ENCODE measurements at regions not wholly inside any gene's neighbourhood (a gene's known extent, or its start where the extent isn't known, plus 50 kb on each side); places are given as distances from the start of the nearest gene placed in this dataset.
"Not testable (repeated sequence)": the region's sequence is repeated elsewhere in the genome, so short reads cannot be mapped to it uniquely, and the experiment has no call there.

GRCh38 chr3:75248974-75249373, 415.2 kb upstream of the FRG2C start:
- DNase-seq, result no peak

GRCh38 chr3:75254685-75255084, 409.4 kb upstream of the FRG2C start:
- DNase-seq, result no peak

GRCh38 chr3:75258825-75259683, 405.1 kb upstream of the FRG2C start:
- not testable (repeated sequence) for DNase-seq

GRCh38 chr3:75260975-75261374, 403.2 kb upstream of the FRG2C start:
- DNase-seq, result not testable (repeated sequence)

- no peak for DNase-seq
These were observed 401.5 kb upstream of the FRG2C start for GRCh38 chr3:75262661-75263060.

GRCh38 chr3:75265897-75266296, 398.2 kb upstream of the FRG2C start:
- DNase-seq, result no peak

- not testable (repeated sequence) for DNase-seq
These were observed 395.6 kb upstream of the FRG2C start for GRCh38 chr3:75268576-75268975.

- DNase-seq, result not testable (repeated sequence)
These were observed 391.9 kb upstream of the FRG2C start for GRCh38 chr3:75272237-75272636.

- no peak for DNase-seq
These were observed 391.4 kb upstream of the FRG2C start for GRCh38 chr3:75272691-75273090.

GRCh38 chr3:75285531-75286148, 378.5 kb upstream of the FRG2C start:
- not testable (repeated sequence) for DNase-seq

- DNase-seq, result not testable (repeated sequence)
These were observed 375.1 kb upstream of the FRG2C start for GRCh38 chr3:75288972-75289574.

GRCh38 chr3:75294124-75294523, 370.0 kb upstream of the FRG2C start:
- no peak for DNase-seq

- DNase-seq, result no peak
These were observed 369.1 kb upstream of the FRG2C start for GRCh38 chr3:75295013-75295412.

GRCh38 chr3:75296858-75297257, 367.3 kb upstream of the FRG2C start:
- no peak for DNase-seq

GRCh38 chr3:75300606-75301005, 363.5 kb upstream of the FRG2C start:
- DNase-seq, result no peak

GRCh38 chr3:75301050-75301449, 363.1 kb upstream of the FRG2C start:
- DNase-seq, result not testable (repeated sequence)

- no peak for DNase-seq
These were observed 360.4 kb upstream of the FRG2C start for GRCh38 chr3:75303741-75304140.

- no peak for DNase-seq
These were observed 358.2 kb upstream of the FRG2C start for GRCh38 chr3:75305901-75306300.

- DNase-seq, result not testable (repeated sequence)
These were observed 352.8 kb upstream of the FRG2C start for GRCh38 chr3:75311306-75311705.

GRCh38 chr3:75312469-75312868, 351.7 kb upstream of the FRG2C start:
- DNase-seq, result not testable (repeated sequence)

- not testable (repeated sequence) for DNase-seq
These were observed 344.4 kb upstream of the FRG2C start for GRCh38 chr3:75319776-75320175.

- DNase-seq, result no peak
These were observed 343.8 kb upstream of the FRG2C start for GRCh38 chr3:75320369-75320768.

- no peak for DNase-seq
These were observed 343.1 kb upstream of the FRG2C start for GRCh38 chr3:75321060-75321459.

- not testable (repeated sequence) for DNase-seq
These were observed 340.2 kb upstream of the FRG2C start for GRCh38 chr3:75323936-75324335.
